ENCODE measurements at regions not wholly inside any gene's neighbourhood (a gene's known extent, or its start where the extent isn't known, plus 50 kb on each side); places are given as distances from the start of the nearest gene placed in this dataset.
"Not testable (repeated sequence)": the region's sequence is repeated elsewhere in the genome, so short reads cannot be mapped to it uniquely, and the experiment has no call there.

GRCh38 chr7:142646386-142647140, 102.7 kb upstream of the PRSS1 start:
- H3K27ac ChIP-seq: no peak overlapping the region
- peaks cover 0 to 6% (median 0%) of the 10 kb centered on the region in 4 donors for H3K27me3 ChIP-seq
- H3K4me1 ChIP-seq: no peaks in the 10 kb centered on the region
- no peak for DNase-seq
- TF ChIP-seq, protein P1, sequence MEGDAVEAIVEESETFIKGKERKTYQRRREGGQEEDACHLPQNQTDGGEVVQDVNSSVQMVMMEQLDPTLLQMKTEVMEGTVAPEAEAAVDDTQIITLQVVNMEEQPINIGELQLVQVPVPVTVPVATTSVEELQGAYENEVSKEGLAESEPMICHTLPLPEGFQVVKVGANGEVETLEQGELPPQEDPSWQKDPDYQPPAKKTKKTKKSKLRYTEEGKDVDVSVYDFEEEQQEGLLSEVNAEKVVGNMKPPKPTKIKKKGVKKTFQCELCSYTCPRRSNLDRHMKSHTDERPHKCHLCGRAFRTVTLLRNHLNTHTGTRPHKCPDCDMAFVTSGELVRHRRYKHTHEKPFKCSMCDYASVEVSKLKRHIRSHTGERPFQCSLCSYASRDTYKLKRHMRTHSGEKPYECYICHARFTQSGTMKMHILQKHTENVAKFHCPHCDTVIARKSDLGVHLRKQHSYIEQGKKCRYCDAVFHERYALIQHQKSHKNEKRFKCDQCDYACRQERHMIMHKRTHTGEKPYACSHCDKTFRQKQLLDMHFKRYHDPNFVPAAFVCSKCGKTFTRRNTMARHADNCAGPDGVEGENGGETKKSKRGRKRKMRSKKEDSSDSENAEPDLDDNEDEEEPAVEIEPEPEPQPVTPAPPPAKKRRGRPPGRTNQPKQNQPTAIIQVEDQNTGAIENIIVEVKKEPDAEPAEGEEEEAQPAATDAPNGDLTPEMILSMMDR (IDR thresholded peaks at IDR 0.05): no peak
- TF ChIP-seq POLR2A (IDR thresholded peaks at IDR 0.05): no peak
- no peaks in the 10 kb centered on the region for H3K36me3 ChIP-seq
- no peak overlapping the region for H3K4me3 ChIP-seq
- H3K9me3 ChIP-seq: no peaks in the 10 kb centered on the region
- intact Hi-C loops (cut with DNase I): no loop called here
- 33 to 47% methylated on average over 7 of the region's 7 CpGs for WGBS, 2 donors

DNA sequence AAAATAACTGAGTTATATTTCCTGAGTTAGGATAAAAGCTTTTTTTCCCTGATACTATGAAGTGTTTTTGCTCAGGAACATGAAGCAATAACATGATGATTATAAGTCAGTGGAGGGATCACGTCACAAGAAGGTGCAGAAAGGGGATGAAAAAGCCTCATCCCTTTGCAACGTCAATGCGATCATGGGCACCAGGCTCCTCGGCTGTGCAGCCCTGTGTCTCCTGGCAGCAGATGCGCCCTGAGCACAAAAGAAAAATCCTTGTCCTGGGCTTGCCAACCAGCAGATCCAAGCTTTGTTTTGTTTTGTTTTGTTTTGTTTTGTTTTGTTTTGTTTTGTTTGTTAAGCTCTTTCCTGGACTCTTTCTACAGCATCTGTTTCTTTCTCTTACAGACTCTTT, 103.5 kb upstream of the PRSS1 start:
- DNase-seq: no peak
- intact Hi-C loops (cut with DNase I): no loop called here
- Histone ChIP-seq H3K4me1 (no peaks in the 10 kb centered on the region), H3K36me3 (no peaks in the 10 kb centered on the region), H3K9me3 (no peaks in the 10 kb centered on the region), H3K27ac (no peak overlapping the region), H3K4me3 (no peak overlapping the region), H3K27me3 (peaks cover 0 to 8% (median 0%) of the 10 kb centered on the region in 4 donors)
- no peak for TF ChIP-seq POLR2A (IDR thresholded peaks at IDR 0.05)
- TF ChIP-seq, protein P1 (IDR thresholded peaks at IDR 0.05): no peak
- 35 to 38% methylated on average over 5 of the region's 5 CpGs for WGBS, 2 donors

- DNase-seq: no peak
- Histone ChIP-seq H3K4me1 (no peaks in the 10 kb centered on the region), H3K4me3 (no peak overlapping the region), H3K27ac (no peak overlapping the region), H3K27me3 (peaks cover 0 to 5% (median 0%) of the 10 kb centered on the region in 4 donors), H3K9me3 (no peaks in the 10 kb centered on the region), H3K36me3 (no peaks in the 10 kb centered on the region)
- intact Hi-C loops (cut with DNase I): no loop called here
- TF ChIP-seq POLR2A (IDR thresholded peaks at IDR 0.05): no peak
- TF ChIP-seq, protein P1 (IDR thresholded peaks at IDR 0.05): no peak
These were observed 107.0 kb upstream of the PRSS1 start for GRCh38 chr7:142642316-142642715.

DNA sequence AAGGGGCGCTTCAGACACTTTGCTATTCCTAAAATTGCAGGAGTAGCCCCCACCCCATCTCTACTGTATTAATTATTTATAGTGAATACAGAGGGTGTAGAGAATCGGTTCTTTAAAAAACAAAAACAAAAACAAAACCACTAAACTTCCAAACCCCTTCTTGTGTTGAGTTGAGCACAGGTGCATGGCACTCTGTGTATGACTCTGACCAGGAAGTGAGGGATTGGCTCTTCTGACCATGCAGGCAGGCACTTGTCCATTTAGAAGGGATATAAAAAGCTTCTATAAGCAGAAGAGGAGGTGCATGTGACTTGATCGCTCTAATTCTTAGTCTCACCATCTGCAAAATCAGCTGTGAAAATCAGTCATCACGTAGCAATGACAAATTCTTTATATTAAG, 108.0 kb upstream of the PRSS1 start:
- H3K4me3 ChIP-seq; H3K36me3 ChIP-seq; H3K4me1 ChIP-seq; H3K27ac ChIP-seq; H3K27me3 ChIP-seq; intact Hi-C loops (cut with DNase I); H3K9me3 ChIP-seq; DNase-seq: not testable (repeated sequence)
- 78 to 81% methylated on average over 4 of the region's 4 CpGs for WGBS, 2 donors

DNA sequence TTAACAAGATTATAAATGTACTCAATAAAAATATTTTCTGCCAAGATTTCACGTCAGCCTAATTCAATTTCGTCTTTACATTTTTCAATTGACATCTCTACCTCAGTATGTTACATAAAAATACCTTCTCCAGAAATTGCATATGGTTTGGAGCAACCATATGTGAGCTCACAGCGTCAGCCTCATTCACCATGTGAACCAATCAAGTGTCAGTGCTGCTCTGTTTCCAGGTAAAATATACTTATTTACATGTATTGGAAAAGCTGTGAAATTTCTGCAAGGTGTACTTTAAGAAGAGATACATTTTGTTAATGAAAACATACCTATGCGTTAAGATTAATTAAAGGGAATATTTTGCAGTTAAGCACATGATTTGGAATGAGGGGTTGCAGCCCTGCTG, 110.7 kb upstream of the PRSS1 start:
- Histone ChIP-seq H3K9me3 (no peaks in the 10 kb centered on the region), H3K27me3 (peaks cover 0 to 6% (median 0%) of the 10 kb centered on the region in 4 donors), H3K4me1 (no peaks in the 10 kb centered on the region), H3K27ac (no peak overlapping the region), H3K4me3 (no peak overlapping the region), H3K36me3 (no peaks in the 10 kb centered on the region)
- 72 to 82% methylated on average over 4 of the region's 4 CpGs for WGBS, 2 donors
- intact Hi-C loops (cut with DNase I): no loop called here
- no peak for DNase-seq
- TF ChIP-seq, protein P1 (IDR thresholded peaks at IDR 0.05): no peak
- no peak for TF ChIP-seq POLR2A (IDR thresholded peaks at IDR 0.05)

DNA sequence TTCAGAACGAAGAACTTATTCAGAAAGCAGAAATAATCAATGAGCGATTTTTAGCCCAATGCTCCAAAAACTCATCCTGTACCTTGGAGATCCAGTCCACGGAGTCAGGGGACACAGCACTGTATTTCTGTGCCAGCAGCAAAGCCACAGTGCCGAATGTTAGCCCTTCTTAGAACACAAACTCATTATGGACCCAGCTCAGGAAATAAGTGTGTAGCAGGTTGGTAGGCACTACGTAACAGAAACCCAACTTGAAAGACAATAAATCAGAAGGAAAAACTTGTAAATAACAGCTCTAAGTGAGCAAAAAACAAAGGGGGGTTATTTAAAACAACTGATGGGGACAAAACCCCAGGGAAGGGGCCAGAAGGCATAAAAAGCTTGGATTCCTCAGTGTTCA, 112.0 kb upstream of the PRSS1 start:
- peaks cover 0 to 14% (median 0%) of the 10 kb centered on the region in 4 donors for H3K27me3 ChIP-seq
- no peaks in the 10 kb centered on the region for H3K4me1 ChIP-seq
- no peak for DNase-seq
- intact Hi-C loops (cut with DNase I): no loop called here
- H3K9me3 ChIP-seq: no peaks in the 10 kb centered on the region
- H3K27ac ChIP-seq: no peak overlapping the region
- no peak for TF ChIP-seq POLR2A (IDR thresholded peaks at IDR 0.05)
- TF ChIP-seq, protein P1 (IDR thresholded peaks at IDR 0.05): no peak
- no peak overlapping the region for H3K4me3 ChIP-seq
- 36 to 38% methylated on average over 5 of the region's 5 CpGs for WGBS, 2 donors
- H3K36me3 ChIP-seq: no peaks in the 10 kb centered on the region
